UCSD-AML1 (cell line): ENCODE measurements at regions not wholly inside any gene's neighbourhood (a gene's known extent, or its start where the extent isn't known, plus 50 kb on each side); places are given as distances from the start of the nearest gene placed in this dataset.
"Not testable (repeated sequence)": the region's sequence is repeated elsewhere in the genome, so short reads cannot be mapped to it uniquely, and the experiment has no call there.

Experiments
- DNase-seq: peaks from one replicate; lab custom pipeline; 2025; ENCODE audit not compliant: unreplicated experiment; lab: John Stamatoyannopoulos, UW

DNA sequence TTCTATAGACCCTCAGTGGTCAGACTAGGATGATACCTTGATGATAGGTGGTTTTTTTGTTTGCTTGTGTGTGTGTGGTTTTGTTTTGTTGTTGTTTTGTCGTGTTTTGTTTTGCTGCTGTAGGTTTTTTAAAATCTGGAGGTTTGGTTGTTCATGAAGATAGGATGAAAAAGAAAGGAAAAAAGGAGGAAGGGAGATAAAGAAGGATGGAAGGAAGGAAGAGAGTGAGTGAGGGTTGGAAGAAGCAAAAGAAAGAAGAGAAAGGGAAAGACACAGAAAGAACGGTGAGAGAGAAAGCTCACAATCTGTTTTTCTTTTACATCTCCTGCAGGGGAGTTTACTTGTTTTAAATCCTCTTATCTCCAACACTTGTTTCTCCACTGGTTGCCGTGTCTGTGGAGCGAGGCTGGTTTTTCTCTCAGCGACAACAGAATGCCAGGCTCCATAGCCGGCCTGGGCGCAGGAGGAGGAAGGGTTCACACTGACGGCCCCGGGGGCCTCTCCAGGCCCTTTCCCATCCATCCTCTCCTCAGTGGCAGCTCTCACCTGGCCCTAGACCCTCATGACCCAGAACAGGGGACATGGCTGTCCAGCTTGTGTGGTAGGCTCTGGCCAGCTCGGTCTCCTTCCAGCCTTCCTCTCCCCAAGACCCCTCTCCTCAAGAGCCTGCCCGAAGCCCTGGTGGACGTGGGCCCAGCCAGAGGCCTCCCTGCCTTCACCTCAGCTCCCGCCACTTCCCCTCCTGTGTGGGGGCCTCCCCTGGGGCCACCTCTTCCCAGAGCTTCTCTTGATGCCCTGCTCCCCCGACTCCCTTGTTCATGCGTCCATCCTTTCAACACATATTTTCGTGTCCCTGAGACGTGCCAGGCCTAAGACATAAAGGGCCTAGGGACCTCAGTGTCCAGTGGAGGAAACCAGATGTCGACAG lies 168.4 kb downstream of the VEGFA start:
- DNase-seq: no peak

DNA sequence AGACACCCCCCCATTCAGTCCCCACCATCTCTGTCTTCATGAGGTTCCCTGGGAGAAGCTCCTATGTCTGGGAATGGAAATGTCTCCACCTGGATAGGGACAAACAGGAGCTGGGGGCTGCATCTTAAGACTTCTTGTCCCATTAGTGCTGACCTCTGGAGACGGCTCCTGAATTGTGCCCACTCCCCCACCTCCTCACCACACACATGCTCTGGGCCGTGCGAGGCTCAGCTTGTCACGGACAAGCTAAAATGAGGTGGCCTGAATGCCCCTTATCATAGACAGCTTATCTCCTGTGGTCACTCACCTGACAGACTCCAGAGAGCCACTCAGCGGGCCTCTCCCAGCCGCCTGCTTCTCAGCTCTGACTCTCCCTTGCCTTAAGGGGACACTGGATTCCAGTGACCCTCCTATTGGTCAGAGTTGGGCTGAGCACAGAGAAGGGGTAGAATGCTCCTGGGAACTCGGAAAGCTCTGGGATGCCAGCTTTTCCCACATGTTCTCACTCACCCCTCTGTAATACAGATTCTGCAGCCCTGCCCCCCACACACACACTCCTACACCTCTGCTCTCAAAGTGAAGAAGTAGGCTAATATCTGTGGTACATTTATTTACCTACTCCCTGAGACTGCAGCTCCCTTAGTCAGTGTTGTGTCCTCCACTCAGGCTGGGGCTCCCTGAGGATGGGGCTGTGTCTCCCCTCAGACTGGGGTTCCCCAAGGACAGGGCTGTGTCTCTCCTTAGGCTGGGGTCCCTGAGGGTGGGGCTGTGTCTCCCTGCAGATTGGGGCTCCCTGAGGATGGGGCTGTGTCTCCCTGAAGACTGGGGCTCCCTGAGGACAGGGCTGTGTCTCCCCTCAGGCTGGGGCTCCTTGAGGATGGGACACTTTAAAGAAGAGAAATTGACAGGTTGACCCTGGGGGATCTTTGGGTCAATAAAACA lies 167.5 kb downstream of the VEGFA start:
- no peak for DNase-seq

- no peak for DNase-seq
These were observed 166.5 kb downstream of the VEGFA start for GRCh38 chr6:43936476-43936875.

GRCh38 chr6:43935921-43936439 lies 166.0 kb downstream of the VEGFA start:
- no peak for DNase-seq

GRCh38 chr6:43934803-43935602 lies 165.0 kb downstream of the VEGFA start:
- DNase-seq: no peak

DNA sequence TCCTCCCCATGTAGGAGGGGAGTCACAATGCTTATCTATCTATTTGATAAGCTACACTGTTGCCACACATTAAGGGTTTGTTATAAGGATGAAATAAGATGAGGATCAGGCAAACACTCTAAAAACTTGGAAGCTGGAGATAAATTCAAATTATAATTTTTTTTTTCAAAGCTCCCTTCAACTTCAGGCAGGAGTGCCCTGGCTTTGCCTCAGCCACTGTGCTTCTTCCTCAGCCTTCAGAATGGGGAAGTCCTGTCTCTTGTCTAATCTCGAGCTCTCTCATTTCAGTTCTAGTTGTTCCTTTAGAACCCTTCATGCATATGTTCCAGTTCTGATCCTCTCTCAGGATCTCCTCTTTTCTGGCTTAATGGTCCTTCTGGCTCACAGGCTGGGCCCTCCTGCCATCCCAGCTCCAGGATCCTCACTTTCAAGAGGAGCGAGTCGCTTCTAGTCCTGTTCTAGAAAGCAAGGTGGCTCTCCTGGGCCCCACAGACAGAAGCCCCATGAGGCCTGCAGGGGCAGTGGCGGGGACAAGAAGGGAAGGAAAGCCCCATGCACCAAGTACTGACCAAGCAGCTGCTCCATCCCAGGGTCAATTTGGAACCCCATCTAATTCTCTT lies 164.3 kb downstream of the VEGFA start:
- DNase-seq: no peak

- DNase-seq: no peak
These were observed 163.3 kb downstream of the VEGFA start for GRCh38 chr6:43933148-43933885.

DNA sequence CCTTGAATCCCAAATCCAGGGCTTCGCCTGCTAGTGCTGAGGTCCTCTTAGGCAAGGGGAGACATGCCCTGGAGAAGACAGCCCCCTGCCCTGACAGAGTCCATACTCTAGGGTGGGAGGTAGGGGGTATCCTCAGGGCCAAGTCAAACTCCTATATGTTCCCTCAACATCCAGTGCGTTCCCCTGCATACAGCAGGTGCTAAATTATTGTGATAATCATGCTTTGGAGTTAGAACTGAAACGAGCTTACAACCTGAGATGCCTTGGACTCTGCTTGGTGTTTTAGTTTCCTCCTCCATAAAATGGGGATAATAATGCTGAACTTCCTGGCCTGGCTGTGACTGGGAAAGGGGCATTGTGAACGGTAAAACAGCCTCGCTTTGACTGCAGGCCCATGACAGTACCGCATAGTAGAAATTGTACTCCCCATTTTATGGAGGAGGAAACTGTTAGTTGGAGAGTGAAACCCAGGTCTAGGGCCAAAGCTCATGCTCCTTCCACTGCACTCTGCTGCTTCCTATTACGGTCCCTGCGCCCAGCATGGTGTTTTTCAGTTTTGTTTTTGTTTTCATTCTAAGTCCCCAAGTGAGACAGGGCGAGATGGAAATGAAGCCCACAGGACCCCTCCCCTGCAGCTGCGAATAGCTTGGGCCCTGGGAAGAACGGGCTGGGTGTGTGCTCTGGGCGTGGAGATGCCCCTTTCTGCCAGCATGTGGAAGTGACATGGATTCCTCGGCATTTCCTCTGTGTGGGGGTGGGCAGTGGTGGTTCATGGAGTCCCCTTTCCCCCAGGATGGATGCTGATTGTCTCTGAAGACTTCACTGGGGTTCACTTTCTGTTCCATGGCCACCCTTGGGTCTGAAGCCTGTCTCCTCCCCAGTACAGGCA lies 162.5 kb downstream of the VEGFA start:
- no peak for DNase-seq

- DNase-seq: no peak
These were observed 161.2 kb downstream of the VEGFA start for GRCh38 chr6:43931201-43931600.

GRCh38 chr6:43930440-43931154 lies 160.6 kb downstream of the VEGFA start:
- no peak for DNase-seq

DNA sequence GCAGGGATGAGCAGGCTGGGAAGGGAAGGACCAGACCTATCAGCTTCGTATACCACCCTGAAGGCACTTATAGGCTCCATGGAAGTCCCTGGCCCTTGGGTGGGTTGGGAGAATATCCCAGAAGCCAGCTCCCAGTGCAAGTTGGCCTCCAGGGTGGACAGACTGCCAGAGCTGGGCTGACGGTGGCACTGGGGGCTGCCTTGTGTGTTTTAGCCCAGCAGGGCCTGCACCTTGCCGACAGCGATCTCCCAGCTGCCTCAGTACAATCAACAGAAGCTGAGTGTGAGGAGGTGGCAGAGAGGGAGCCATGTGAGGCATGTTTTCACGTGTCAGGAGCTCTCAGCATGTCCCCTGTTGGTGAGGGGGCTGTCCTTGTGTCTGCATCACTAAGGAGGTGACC lies 159.5 kb downstream of the VEGFA start:
- no peak for DNase-seq

DNA sequence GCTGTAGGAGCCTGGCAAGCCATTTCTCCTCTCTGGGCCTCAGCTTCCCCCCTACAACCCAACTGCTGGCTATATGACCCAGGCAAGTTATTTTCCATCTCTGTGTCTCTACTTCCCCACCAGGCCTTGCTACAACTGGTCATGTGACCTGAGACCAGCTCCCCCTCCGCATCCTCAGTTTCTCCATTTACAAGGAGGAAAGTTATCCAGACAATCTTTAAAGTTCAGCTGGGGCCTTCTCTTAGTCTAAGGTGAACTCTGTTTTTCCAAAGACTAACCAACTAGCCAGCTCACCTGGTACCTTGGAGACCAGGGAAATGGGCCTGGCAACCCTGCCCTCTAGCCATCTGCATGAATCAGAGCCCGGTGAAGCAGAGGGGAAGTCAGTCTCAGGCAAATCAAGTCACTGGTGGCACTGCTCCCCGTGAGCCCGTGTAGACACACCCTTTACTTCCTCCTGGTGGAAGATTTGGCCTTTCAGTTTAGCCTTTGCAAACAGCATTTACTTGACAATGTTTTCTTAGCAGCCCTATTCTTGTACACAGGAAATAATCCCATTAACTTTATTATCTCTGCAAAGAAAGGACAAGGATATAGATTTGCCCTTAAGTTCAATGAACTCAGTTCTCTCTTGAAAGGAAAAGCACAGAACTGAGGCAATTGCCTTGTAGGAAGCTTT lies 157.7 kb downstream of the VEGFA start:
- DNase-seq: no peak

GRCh38 chr6:43926634-43927531 lies 156.9 kb downstream of the VEGFA start:
- peak; percentile 78 for DNase-seq

DNA sequence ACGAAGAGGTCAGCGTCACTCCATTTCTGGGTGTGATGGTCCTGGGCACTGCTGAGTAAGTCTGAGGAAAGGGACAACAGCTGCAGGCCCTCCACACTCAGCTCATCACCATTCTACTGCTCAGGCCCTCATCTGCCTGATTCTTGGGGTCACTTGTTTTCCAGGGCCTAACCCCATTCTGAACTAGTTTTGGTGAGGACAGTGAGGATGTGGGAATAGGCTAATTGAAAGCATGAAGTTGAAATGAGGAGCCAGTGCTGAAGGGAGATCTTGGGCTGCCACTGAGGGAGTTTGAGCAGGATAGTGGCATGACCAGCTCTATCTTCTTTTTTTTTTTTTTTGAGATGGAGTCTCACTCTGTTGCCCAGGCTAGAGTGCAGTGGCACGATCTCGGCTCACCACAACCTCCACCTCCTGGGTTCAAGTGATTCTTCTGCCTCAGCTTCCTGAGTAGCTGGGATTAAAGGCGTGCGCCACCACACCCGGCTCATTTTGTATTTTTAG lies 155.7 kb downstream of the VEGFA start:
- DNase-seq: not testable (repeated sequence)

GRCh38 chr6:43924222-43924702 lies 154.3 kb downstream of the VEGFA start:
- peak; percentile 84 for DNase-seq
